GM21367 (cell line): ENCODE measurements at regions not wholly inside any gene's neighbourhood (a gene's known extent, or its start where the extent isn't known, plus 50 kb on each side); places are given as distances from the start of the nearest gene placed in this dataset.
"Not testable (repeated sequence)": the region's sequence is repeated elsewhere in the genome, so short reads cannot be mapped to it uniquely, and the experiment has no call there.

Source experiments
- ATAC-seq: cut with Tn5 transposase; IDR thresholded peaks from one replicate; pipeline ENCODE4 v1.9.1; 2021; ENCODE audit not compliant: unreplicated experiment

- ATAC-seq = no peak
These were observed 97.8 kb upstream of the KLF4 start for GRCh38 chr9:107587191-107587963.

- no peak for ATAC-seq
These were observed 96.9 kb upstream of the KLF4 start for GRCh38 chr9:107586493-107586892.

GRCh38 chr9:107585465-107585864, 95.9 kb upstream of the KLF4 start:
- no peak for ATAC-seq

- ATAC-seq = no peak
These were observed 95.4 kb upstream of the KLF4 start for GRCh38 chr9:107584944-107585343.

- ATAC-seq = no peak
These were observed 94.6 kb upstream of the KLF4 start for GRCh38 chr9:107584186-107584585.

GRCh38 chr9:107577140-107577776, 87.7 kb upstream of the KLF4 start:
- no peak for ATAC-seq

GRCh38 chr9:107571148-107571547, 81.6 kb upstream of the KLF4 start:
- ATAC-seq = no peak

- no peak for ATAC-seq
These were observed 79.6 kb upstream of the KLF4 start for GRCh38 chr9:107569174-107569573.

GRCh38 chr9:107568406-107568805, 78.8 kb upstream of the KLF4 start:
- ATAC-seq = not testable (repeated sequence)

GRCh38 chr9:107567462-107567861, 77.9 kb upstream of the KLF4 start:
- no peak for ATAC-seq

GRCh38 chr9:107566611-107567061, 77.1 kb upstream of the KLF4 start:
- no peak for ATAC-seq

- ATAC-seq = no peak
These were observed 73.2 kb upstream of the KLF4 start for GRCh38 chr9:107562798-107563197.

GRCh38 chr9:107559494-107560086, 70.0 kb upstream of the KLF4 start:
- ATAC-seq = no peak

- no peak for ATAC-seq
These were observed 67.8 kb upstream of the KLF4 start for GRCh38 chr9:107557236-107557990.

- ATAC-seq = no peak
These were observed 65.1 kb upstream of the KLF4 start for GRCh38 chr9:107554636-107555035.

- no peak for ATAC-seq
These were observed 59.0 kb upstream of the KLF4 start for GRCh38 chr9:107548298-107549142.

GRCh38 chr9:107547772-107548297, 58.3 kb upstream of the KLF4 start:
- no peak for ATAC-seq

GRCh38 chr9:107547303-107547702, 57.7 kb upstream of the KLF4 start:
- no peak for ATAC-seq

GRCh38 chr9:107546859-107547258, 57.3 kb upstream of the KLF4 start:
- no peak for ATAC-seq

GRCh38 chr9:107545036-107545435, 55.5 kb upstream of the KLF4 start:
- no peak for ATAC-seq
